IPS-NIHi7 (cell line): ENCODE measurements at regions not wholly inside any gene's neighbourhood (a gene's known extent, or its start where the extent isn't known, plus 50 kb on each side); places are given as distances from the start of the nearest gene placed in this dataset.
A peak's percentile ranks its signal among the peaks of the same experiment; 100 is the strongest.
"Not testable (repeated sequence)": the region's sequence is repeated elsewhere in the genome, so short reads cannot be mapped to it uniquely, and the experiment has no call there.

ENCODE experiments used
- DNase-seq: peaks from one replicate; pipeline ENCODE4 v3.0.0; 2012; ENCODE audit warnings: mixed read lengths; ENCODE audit errors: extremely low spot score

DNA sequence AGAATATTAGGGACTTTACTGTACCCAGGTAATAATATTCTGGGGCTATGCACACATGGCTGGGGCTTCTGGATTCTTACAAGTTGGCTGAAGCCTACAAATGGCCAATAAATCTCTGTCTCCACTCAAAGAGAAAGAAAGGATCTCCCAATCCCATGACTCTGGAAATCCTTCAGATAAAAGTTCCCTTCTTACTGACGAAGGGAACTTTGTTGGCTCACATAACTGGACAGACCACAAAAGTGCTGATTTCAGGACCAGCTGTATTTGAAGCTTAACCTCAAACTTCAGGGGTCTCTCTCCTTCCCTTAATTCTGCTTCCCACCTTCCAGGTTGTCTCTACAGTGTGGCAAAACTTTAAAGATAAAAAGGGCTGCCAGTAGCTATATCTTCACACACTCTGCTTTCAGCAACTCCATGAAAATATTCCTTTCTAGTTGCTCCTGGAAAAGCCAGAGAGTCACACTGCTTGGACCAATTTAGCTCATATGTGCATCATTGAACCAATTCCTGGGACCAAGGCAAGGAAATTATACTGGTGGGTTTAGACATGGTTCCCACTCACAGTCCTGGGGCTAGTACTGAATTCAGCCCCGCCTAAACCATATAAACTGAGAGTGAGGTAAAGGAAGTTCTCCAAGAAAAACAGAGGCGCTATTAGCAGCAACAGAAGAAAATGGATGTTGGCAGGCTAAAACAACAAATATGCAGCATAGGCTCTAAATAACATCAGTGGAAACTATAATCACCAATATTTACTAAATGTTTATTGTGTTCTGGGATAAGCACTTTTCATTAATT lies 290.0 kb upstream of the GADL1 start:
- DNase-seq, result no peak

DNA sequence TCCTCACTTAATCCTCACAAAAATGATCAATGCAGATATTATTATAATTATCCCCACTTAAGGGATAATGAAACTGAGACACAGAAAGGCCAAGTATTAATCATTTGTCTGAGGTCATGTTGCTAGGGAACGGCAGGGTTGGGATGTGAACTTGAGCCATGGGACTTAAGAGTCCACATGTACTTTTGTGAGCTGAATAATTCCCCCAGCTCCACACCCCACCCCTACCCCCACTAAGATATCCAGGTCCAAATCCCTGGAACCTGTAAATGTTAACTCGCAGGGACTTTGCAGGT lies 290.5 kb upstream of the GADL1 start:
- DNase-seq, result no peak

GRCh38 chr3:31186041-31186440 lies 291.6 kb upstream of the GADL1 start:
- no peak for DNase-seq

GRCh38 chr3:31187380-31187779 lies 292.9 kb upstream of the GADL1 start:
- no peak for DNase-seq

DNA sequence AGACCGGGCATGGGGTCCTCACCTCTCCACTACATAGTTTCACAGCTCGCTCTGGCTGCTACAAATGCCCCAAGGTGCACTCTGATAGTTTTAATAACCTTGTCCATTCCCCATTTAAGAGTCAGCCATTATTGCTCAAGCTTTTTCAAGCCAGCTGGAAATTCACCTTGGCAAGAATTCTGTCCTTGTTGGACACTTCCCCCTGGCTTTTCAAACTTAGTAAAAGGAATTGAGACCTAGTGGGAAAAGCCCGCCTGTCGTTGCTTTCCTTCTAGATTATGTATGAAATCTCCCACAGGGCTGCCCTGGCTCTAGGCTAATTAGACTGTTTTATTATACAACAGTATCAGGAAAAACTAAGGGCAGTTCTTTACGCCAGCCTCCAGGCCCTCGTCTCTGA lies 293.7 kb upstream of the GADL1 start:
- DNase-seq, result no peak

DNA sequence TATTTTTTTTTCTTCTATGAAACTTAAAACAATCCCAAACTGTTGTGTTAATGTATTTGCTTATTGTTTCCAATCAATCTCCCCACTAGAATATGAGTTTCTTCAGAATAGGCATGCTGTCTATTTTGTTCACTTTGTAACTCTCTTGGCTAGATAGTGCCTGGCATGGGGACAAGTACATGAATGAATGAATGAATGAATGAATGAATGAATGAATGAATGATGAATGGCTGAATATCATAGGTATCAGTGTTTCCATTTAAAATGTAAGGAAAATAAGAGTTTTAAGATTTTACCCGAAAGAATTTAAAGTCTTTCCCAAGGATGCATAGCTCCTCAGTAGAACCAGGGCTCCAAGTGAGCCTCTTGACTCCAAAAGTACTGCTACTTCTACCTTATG lies 294.9 kb upstream of the GADL1 start:
- DNase-seq, result no peak

DNA sequence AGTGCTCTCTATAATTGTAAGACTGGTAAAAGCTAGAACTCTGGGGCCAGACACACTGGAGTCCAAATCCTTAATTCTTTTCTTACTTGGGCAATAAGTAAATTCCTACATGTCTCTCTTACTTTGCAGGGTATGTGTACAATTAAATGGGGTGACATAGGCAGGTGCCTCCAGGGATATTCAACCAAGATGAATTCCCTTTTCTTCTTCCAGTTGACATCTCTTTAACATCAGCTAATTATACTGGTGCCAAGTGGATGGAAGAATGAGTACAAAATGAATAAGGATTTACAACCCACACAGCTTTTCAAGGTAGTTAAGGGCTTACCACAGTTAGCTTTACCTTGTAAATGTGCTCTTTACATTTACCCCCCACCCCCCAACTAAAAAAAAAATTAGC lies 295.5 kb upstream of the GADL1 start:
- DNase-seq, result no peak

DNA sequence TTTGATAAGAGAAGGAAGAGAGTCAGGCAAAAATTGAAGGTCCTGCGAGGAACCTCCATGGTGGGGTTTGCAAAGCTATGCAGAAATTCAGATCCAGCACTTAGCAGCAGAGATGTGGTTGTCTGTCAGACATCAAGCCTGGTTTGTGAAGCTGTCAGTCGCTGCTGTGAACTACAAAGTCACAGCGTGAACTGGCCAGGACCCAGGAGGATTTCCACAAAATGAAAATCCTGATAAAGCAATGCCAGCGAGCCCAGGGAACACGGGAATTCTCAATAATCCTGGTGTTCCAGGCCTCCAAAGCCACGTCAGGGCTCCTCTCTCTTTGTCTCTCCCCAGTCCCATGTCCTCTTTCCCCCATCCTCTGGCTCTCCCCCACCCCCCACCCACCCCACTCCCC lies 296.9 kb upstream of the GADL1 start:
- no peak for DNase-seq

GRCh38 chr3:31193429-31193828 lies 299.0 kb upstream of the GADL1 start:
- no peak for DNase-seq

- DNase-seq, result no peak
Measured at GRCh38 chr3:31193871-31194270, 299.4 kb upstream of the GADL1 start.

- no peak for DNase-seq
Measured at GRCh38 chr3:31196261-31196660, 301.8 kb upstream of the GADL1 start.

GRCh38 chr3:31196881-31197364 lies 302.5 kb upstream of the GADL1 start:
- DNase-seq, result peak; percentile 18

DNA sequence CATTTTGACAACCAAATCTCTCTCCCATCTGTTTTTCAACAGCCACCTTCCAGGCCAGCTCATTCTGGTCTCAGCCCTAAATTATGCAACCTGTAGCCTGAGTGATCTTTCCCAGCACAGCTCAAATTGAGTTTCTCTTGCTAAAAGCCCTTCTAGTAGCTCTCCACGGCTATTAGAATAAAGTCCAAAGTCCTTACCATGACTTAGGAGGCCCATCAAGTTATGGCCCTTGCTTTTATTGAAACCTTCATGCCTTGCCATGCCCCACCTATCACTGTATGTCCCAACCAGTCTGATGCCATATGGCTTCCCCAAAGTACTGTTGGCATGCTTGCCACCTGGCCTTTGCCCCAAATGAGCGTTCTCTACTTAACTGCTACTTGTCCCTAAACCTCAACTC lies 303.5 kb upstream of the GADL1 start:
- DNase-seq, result no peak

GRCh38 chr3:31198890-31199289 lies 304.4 kb upstream of the GADL1 start:
- no peak for DNase-seq

GRCh38 chr3:31203960-31204795 lies 309.7 kb upstream of the GADL1 start:
- DNase-seq, result no peak

DNA sequence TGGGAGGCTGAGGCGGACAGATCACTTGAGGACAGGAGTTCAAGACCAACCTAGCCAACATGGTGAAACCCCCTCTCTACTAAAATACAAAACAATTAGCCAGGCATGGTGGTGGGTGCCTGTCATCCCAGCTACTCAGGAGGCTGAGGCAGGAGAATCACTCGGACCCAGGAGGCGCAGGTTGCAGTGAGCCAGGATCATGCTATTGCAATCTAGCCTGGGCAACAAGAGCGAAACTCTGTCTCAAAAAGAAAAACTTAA lies 310.3 kb upstream of the GADL1 start:
- DNase-seq, result not testable (repeated sequence)

GRCh38 chr3:31210068-31210645 lies 315.7 kb upstream of the GADL1 start:
- peak; percentile 66 for DNase-seq

DNA sequence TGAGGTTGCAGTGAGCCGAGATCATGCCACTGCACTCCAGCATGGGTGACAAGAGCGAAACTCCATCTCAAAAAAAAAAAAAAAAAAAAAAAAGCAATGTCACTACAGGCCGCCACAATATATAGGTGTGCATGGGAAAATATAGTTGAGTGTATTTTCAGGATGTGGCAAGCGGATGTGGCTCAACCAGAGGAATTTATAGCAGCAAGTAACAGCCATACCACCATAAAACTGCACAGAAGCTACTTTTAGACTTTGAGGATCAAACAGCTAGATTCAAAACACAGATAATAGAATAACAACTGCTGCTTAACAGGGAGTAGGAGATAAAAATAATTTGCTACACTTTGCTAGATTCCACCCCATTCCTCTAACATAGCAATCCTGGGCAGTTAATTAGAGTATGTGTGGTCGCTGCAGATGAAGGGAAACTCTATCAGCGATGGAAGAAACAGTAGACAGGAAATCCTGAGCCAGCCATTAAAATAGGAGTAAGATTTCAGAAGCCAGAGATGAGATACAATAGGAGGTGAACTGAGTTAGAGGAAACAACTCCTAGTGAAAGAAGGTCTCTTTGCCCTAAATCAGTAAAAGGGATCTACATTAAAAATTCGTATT lies 318.7 kb upstream of the STT3B start:
- DNase-seq, result no peak

- no peak for DNase-seq
Measured at GRCh38 chr3:31218082-31218481, 314.6 kb upstream of the STT3B start.

GRCh38 chr3:31219131-31219843 lies 313.4 kb upstream of the STT3B start:
- no peak for DNase-seq

- DNase-seq, result no peak
Measured at GRCh38 chr3:31220431-31220830, 312.3 kb upstream of the STT3B start.

DNA sequence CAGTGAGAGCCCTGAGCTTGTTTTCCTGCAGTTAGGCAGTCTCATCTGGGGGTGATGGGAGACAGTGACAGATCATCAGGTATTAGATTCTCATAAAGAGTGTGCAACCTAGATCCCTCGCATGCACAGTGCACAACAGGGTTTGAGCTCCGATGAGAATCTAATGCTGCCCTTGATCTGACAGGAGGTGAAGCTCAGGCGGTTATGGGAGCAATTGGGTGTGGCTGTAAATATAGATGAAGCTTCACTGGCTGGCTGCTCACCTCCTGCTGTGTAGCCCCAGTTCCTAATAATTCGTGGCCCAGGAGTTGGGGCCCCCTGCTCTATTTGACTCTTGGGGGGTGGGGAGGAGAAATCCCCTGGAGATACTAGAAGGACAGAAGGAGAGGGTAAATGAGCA lies 309.4 kb upstream of the STT3B start:
- DNase-seq, result no peak
